ENCODE measurements at regions not wholly inside any gene's neighbourhood (a gene's known extent, or its start where the extent isn't known, plus 50 kb on each side); places are given as distances from the start of the nearest gene placed in this dataset.

DNA sequence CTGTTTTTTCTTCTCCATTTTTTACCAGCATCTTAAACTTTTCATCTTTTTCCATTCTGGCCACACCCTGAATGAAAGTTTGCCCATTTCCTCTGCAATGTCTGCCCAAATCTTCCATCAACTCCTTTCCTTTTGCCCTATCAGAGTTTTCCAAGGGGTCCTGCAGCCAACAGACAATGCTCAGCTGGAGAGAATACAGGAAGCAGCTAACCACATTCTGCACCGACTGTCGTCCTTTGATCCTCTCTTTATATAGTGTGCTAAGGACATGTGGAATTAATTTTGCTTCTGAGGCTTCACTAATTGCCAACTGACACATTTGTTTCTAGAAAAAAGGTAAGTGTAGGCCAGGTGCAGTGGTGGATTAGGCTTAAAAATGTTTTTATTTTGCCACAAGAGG is 50.5 kb upstream of the DLX2 start:
- no peak for DNase-seq (ENCODE audit: low read depth in 3 of 3, low spot score in 2 of 3)

DNA sequence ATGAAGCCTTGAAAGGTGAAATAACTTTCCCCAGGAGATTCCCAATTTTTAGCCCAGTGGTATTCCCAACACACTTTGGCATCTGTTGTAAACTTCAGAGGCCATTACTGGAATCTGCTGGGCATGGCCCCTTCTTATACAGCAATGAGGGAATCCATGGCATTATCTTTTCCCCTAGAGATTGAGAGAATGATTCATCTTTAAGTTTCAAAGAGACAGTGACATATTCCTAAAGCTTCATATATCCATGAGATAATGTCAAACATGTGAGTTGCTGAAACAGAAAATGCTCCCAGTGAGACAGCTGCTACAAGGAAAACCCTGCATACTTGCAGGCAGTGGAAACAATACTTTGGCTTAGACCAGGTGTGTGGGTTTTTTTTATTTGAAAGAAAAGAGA is 51.1 kb upstream of the DLX2 start:
- DNase-seq (ENCODE audit: low read depth in 3 of 3, low spot score in 2 of 3), result no peak

DNA sequence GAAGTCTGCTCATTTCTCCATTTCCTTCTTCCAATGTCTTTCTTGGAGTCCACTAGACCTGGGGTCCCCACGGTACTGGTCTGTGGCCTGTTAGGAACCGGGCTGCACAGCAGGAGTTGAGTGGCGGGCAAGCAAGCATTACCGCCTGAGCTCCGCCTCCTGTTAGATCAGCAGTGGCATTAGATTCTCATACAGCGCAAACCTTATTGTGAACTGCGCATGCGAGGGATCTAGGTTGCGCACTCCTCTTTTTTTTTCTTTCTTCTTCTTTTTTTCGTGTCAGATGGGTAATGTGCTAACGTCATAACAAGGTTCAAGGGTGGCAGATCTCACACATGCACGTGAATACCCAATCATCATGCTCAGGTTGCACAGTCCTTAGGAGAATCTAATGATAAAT is 53.1 kb upstream of the DLX2 start:
- no peak for DNase-seq (ENCODE audit: low read depth in 3 of 3, low spot score in 2 of 3)

DNA sequence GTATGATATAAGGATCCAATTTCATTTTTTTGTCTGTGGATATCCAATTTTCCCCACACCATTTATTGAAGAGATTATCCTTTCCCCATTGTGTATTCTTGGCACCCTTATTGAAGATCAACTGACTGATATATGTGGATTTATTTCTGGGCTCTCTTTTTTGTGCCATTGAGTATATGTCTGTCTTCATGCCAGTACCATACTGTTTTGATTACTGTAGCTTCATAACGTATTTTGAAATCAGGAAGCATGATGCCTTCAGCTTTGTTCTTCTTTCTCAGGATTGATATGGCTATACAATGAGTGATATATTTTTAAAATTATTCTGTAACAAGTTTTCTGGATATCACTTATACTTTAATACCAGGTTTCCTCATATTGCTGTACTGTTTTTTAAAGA is 58.1 kb upstream of the DLX2 start:
- DNase-seq (ENCODE audit: low read depth in 3 of 3, low spot score in 2 of 3), result no peak

DNA sequence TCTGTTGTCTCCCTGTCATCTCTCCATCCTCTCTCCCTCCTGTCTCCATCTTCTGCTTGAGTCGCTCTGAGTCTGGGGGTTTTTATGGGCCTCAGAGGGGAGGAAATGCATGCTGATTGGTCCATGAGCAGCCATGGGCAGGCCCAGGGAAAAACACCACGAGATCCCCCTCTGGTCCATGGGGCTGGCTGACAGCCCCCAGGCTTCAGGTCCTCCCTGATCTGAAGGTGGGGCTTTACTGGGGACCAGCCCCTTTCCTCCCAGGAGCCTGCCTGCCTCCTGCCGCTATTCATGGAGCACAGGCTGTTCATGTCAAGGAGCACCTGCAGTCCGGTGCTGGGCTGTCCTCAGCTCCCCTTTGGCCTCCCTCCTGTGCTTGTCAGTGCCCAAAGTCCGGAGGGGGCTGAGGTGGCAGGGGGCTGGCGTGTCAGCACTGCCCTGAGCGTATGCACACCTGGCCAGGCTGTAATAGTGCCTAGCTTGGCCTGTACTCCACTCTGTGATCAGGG is 59.6 kb upstream of the DLX2 start:
- no peak for DNase-seq (ENCODE audit: low read depth in 3 of 3, low spot score in 2 of 3)

DNA sequence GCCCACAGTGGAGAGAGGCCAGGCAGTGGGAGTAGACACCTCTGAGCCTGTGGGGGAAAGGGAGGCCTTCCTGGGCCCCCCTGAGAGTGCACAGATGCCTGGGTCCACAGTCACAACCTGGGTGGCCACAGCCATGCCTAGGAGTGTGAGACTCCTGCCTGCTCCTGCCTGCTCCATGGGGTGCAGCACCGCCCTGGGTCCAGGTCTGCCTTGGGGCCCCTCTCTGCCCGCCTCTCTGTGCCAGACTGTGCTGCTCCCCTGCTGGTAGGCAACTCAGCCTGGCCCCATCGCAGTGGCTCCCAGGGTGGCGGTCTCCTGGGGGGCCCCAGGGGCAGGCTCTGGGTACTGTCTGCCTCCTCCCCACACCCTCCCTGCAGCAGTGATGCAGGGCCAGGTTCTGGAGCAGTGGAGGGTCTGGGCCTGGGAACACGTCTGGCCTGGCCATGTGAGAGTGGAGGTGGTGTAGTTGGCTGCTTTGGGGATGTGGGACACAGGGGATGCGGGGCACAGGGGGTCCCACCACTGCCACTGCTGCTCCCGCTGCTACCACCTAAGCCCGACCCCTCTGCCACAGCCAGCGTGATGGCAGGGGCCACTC is 60.1 kb upstream of the DLX2 start:
- DNase-seq (ENCODE audit: low read depth in 3 of 3, low spot score in 2 of 3), result no peak

DNA sequence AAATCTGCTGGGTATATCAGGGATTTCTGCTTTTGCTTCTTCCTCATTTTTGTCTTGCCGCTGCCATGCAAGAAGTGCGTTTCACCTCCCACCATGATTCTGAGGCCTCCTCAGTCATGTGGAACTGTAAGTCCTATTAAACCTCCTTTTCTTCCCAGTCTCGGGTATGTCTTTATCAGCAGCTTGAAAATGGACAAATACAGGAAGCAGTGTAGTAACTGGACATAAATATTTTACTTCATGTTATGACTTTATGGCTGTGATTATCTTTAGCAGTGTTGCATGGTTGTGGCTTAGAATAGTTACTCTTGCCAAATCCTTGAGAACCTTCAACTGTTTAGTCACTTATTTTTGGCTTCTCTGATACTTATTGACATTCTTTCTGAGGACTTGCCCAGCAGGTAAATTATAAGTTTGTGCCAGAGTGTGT is 66.2 kb upstream of the DLX2 start:
- DNase-seq (ENCODE audit: low read depth in 3 of 3, low spot score in 2 of 3), result no peak

DNA sequence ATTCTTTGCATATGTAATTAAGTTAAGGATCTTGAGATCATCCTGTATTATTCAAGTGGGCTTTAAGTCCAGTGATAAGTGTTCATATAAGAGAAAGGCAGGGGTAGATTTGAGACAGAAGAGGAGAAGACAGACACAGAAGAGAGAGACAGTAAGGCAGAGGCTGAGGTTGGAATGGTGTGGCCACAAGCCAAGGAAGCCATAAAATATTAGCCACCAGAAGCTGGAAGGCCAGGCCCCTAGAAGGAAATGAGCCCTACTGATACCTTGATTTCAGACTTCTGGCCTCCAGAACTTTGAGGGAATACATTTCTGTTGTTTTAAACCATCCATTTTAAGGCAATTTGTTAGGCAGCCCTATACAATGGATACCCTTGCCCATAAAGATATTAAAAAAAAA is 66.9 kb upstream of the DLX2 start:
- DNase-seq (ENCODE audit: low read depth in 3 of 3, low spot score in 2 of 3), result no peak

DNA sequence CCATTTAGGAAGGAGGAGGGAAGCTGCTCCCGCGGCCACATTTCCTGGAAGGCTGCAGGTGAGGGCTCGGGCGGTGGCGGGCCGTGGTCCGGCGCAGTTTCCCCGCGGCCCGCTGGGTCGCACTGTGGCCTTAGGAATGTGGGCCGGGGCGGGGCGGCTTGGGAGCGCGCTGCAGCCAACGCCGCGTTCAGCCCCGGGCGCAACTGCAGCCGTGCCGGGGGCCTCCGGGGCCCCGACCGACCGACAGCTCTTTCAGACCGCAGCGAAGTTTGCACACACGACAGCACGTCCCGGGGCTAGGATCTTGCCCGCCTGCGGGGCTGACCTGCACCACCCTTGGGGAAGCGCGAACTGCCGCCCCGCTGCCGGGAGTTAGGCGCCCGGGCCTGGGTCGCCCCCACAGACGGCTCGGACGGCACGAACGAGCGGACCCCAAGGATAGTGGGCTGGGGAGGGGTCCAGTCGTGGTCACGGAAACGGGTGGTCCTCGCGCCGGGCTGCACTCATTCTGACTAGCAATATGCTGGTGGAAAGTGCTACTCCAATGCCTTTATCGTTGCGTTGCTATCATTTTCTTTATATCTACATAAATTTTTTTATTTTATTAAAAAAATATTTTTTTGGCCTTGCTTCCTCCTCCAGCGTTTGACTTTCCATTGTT is 69.9 kb upstream of the DLX2 start:
- DNase-seq (ENCODE audit: low read depth in 3 of 3, low spot score in 2 of 3), result peak in 2 of 3 donors; percentile 31 to 40

DNA sequence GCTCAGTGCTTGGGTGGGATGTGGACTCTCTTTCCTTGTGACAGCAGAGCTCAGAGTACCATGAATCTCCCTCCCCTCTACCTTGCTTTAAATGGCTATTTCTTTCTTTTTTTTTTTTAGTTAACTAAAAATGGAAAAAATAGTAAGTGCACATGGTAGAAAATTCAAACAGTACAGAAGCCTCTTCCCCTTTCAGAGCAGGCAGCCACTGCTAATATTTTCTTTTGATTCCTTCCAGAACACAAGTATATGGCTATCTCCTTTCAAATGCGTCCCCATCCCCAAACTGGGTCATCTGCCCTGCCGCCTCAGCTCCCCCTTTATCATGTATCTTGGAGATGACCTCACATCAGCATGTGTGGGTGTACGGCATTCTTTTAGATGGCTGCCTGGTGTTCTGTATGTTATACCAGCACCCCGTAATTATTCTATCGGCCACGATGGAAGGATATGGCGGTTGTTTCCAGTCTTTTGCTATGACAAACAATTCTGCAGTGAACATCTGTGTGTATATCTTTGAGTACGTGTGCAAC is 70.5 kb upstream of the DLX2 start:
- no peak for DNase-seq (ENCODE audit: low read depth in 3 of 3, low spot score in 2 of 3)

DNA sequence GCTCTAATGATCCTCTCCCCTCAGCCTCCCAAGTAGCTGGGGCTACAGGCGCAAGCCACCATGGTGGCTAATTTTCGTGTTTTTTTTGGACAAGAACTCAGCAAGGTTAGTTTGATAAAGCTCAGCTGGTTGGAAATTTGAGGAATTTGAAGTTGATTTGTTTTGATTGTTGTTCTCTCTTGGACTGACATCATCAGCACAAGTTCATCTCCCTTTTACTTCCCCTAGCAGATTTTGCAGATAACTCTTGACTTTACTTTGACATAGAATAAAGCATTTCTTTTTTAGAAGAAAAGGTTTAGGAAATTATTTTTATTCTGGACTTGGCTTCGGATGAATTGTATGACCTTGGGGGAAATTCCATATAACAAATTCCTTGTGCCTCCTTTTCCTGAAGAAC is 74.9 kb upstream of the DLX2 start:
- DNase-seq (ENCODE audit: low read depth in 3 of 3, low spot score in 2 of 3), result no peak

DNA sequence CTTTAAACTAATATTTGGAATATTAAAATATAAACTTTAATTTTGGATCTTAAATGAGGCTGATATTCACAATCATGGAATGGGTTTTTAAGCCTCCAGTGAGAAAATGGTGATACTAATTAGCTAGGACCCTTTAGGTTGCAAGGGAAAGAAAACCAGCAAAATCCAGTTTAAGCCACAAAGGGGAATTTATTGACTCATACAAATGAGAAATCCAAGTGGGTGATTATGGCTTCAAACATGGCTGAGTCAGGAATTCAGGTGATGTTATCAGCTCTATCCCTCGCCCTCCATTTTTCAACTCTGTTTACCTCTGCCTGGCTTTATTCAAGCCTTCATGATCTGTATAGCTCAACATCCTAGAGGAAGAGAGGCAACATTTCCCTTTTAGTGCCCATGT is 75.3 kb upstream of the DLX2 start:
- DNase-seq (ENCODE audit: low read depth in 3 of 3, low spot score in 2 of 3), result no peak

DNA sequence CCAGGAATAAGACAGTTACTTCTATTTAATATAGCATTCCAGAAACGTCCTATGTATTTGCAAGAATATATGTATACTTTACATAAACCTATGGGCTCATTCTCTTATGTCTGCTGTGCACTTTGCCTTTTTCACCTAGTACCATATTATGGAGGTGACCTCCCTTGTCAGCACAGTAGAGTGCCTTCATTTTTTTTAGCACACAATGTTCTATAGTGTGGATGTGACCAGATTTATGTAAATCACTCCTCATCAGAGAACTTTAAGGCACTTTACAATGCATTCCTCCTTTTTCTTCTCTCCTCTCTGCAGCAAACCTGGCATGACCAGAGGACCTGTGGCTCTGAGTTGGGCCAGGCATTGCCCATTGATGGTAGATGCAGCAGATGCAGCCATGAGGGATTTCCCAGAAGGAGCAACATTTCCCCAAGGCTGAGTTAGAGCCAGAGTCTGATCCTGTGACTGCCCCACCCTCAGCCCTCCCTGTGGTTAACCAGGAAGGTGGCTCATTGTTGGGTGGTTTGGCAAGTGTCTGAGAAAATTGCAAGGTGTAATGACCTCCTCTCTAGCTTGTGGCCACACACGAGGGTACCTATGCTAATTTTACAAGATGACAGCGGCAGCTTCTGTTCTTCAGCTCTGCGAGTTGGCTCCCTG is 76.5 kb upstream of the DLX2 start:
- DNase-seq (ENCODE audit: low read depth in 3 of 3, low spot score in 2 of 3), result no peak

DNA sequence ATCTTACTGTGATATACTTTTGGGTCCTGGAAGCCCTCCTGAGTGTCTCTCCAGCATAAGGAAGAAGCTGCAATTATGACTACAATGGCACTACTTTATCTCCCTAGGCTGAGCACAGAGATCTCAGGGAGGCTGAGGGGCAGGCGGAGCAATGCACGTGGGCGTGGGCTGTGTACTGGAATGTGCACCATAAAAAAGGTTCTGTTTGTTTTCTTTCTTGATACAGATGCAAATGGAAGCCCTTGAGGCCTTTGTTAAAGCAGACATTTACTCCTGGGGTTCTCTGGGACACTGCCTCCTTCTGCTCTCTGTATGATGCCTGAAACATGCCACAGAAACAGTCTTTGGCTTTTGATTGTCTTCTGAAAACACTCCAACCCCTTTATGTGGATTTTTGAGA is 79.1 kb upstream of the DLX2 start:
- no peak for DNase-seq (ENCODE audit: low read depth in 3 of 3, low spot score in 2 of 3)

DNA sequence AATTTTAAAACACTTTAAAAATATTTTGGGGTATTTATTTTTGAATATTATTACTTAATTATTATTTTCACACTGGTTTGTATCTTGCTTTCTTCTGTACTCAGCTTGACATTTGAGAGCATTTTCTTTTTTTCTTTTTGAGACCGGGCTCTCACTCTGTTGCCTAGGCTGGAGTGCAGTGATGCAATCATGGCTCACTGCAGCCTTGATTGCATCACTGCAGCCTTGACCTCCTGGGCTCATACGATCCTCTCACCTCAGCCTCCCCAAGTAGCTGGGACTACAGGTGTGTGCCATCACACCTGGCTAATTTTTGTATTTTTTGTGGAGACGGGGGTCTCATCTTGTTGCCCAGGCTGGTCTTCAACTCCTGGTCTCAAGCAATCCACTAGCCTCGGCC is 79.9 kb upstream of the DLX2 start:
- DNase-seq (ENCODE audit: low read depth in 3 of 3, low spot score in 2 of 3), result no peak

DNA sequence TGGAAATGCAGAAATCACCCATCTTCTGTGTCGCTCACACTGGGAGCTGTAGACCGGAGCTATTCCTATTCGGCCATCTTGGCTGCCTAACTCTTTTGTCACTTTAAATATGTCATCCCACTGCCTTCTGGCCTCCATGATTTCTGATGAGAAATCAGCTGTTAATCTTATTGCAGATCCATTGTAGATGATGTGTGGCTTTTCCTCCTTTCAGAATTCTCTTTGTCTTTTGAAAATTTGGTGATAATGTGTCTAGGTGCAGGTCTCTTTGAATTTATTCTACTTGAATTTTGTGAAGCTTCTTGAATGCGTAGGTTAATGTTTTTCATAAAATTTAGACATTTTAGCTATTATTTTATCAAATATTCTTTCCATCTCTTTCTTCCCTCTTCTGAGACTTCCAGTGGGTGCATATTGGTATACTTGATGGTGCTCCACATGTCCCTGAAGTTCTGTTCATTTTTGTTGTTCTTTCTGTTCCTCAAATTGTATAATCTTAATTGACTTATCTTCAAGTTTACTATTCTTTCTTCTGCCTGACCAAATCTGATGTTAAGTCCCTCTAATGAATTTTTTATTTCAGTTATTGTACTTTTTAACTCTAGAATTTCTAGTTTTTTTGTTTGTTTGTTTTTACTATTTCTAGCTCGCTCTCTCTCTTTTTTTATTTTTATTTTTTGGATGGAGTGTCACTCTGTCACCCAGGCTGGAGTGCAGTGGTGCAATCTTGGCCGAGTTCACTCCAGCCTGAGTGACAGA is 90.8 kb upstream of the DLX2 start:
- DNase-seq (ENCODE audit: low read depth in 3 of 3, low spot score in 2 of 3), result no peak

DNA sequence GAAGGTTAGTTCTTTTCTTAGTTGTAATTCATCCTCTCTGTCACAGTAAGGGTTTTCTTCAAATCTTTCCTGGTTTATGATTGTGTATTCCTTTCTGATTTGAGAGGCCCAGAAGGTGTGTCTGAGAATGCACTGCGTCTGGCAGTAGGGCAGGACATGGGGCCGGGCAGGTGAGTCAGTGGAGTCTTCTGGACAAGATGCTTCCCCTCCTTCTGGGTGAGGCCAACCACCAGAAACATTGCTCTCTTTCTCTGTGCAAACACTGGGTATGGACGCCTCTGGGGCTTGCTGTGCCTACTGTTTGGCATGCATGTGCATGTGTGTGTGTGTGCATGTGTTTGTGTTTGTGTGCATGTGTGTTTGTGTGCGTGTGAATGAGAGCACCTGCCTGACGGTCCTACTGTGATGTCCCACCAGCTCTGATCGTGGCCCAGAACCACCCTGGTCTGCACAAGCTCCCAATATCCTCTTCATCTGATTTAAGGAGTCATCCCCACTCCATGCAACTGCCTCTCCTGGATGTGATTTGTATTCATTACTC is 93.2 kb upstream of the DLX2 start:
- no peak for DNase-seq (ENCODE audit: low read depth in 3 of 3, low spot score in 2 of 3)

DNA sequence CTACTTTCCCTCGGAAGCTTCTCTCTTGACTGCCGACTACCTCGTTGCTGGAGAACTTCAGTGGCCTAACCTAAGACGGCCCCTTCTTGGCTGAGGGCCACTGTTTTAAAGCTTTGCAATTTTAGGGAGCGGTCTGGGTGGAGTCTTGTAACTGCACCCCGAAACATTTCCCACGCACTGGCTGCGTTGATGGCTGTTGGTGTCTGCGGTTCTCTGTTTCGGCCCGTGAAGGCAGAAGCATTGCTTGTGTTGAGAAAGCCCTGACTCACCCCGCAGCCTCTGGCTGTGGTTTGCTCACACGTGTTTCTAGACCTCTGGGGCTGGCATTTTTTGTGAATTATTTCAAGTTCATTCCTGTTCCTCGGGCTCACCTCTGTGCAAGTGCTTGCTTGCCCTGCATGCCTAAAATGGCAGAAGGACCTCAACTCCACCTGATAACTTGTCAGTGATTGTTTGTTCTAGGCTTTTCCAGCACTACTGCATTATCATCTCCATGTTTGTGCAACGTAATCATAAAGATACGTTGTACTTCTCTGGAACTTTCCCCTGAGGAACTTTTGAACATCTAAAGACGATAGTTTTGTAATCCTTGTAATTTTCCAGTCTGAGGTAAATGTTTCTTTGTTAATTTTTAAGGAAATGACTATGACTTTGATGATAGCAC is 94.2 kb upstream of the DLX2 start:
- DNase-seq (ENCODE audit: low read depth in 3 of 3, low spot score in 2 of 3), result no peak

DNA sequence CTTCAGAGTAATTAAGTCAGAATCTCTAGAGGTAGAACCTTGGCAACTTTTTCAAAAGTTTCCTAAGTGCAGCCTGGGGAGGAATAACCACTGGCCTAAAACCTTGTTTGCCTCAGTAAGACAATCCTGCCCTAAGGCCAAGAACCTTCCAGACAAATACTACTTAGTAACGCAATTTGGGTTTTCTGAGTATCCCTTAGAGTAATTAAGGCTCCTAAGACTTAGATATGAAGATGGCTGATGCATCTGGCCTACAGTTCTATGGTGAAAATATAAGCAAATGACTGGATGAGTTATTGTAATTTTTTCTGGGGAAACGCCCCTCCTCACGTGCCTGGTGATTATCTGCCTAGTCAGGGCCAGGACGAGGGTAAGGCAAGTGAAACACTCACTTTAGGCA is 95.7 kb upstream of the DLX2 start:
- DNase-seq (ENCODE audit: low read depth in 3 of 3, low spot score in 2 of 3), result no peak

DNA sequence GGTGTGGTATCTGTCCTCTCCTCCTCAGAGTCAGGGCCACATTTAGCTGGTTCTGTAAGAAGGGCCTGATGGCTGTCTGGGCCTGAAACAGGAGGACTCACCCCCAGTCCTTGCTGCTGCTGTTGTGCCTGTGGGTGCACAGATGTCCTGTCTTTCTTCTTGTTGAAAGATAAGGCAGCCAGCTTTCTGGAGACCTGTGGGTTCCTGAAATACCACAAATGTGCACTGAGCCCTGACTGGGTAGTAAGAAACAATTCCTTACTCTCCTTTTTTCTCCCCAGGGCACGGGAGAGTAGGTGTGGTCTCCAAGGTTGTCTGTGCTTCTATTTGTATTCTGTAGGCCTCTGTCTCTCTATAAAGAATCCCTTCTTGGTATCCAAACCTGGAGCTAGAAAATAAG is 96.2 kb upstream of the DLX2 start:
- DNase-seq (ENCODE audit: low read depth in 3 of 3, low spot score in 2 of 3), result no peak

Measured in right renal cortex interstitium (tissue), 3 donors.